Muscle layer of duodenum (tissue), 2 donors: ENCODE measurements at regions not wholly inside any gene's neighbourhood (a gene's known extent, or its start where the extent isn't known, plus 50 kb on each side); places are given as distances from the start of the nearest gene placed in this dataset.

Experiments used
- H3K27ac ChIP-seq: one replicate; pipeline ENCODE4 v1.7.0; 2013; ENCODE audit warnings: mild to moderate bottlenecking, low read length
- H3K27me3 ChIP-seq: one replicate; pipeline ENCODE4 v1.7.0; 2013; ENCODE audit warnings: low read depth, mild to moderate bottlenecking, control low read depth, low read length
- H3K36me3 ChIP-seq, 2 donors: one replicate each; pipeline ENCODE4 v1.7.0; 2013; ENCODE audit warnings: low read length in 2 of 2, control low read depth in 1 of 2, mild to moderate bottlenecking in 1 of 2; ENCODE audit not compliant: insufficient read depth in 2 of 2, control insufficient read depth in 1 of 2
- H3K4me1 ChIP-seq, 2 donors: one replicate each; pipeline ENCODE4 v1.7.0; 2013; ENCODE audit warnings: low read length in 2 of 2, mild to moderate bottlenecking in 2 of 2, control low read depth in 1 of 2, moderate library complexity in 1 of 2; ENCODE audit not compliant: insufficient read depth in 2 of 2, control insufficient read depth in 1 of 2
- H3K4me3 ChIP-seq, 2 donors: one replicate each; pipeline ENCODE4 v1.7.0; 2013; ENCODE audit warnings: low read length in 2 of 2, low read depth in 1 of 2, mild to moderate bottlenecking in 1 of 2
- H3K9me3 ChIP-seq, 2 donors: one replicate each; pipeline ENCODE4 v1.7.0; 2013; ENCODE audit warnings: low read length in 2 of 2, control low read depth in 1 of 2, mild to moderate bottlenecking in 1 of 2; ENCODE audit not compliant: control insufficient read depth in 1 of 2
- donor health status: healthy.

DNA sequence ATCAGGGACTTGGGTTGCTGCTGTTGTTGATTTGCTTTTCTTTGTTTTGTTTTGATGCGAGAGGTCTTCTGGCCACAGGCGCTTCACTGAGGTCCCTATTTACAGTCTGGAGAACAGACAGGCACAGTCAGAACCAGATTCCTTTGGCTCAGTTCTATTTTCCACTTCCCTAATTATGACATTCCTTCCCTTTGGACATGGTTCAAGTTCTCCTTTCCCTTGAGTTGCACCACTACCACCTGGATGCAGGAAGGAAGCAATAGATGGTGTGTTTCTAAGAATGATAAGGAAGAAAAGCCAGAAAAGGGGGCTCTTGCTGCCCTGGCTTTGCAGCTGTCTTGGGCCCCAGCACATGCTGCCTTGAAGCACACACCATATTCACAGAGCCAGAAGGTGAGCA, 160.6 kb downstream of the MAF start:
- no peak overlapping the region for H3K4me3 ChIP-seq
- peaks cover 0 to 6% of the 10 kb centered on the region in 2 donors for H3K4me1 ChIP-seq
- H3K9me3 ChIP-seq, result no peaks in the 10 kb centered on the region
- no peaks in the 10 kb centered on the region for H3K36me3 ChIP-seq
- no peaks in the 10 kb centered on the region for H3K27me3 ChIP-seq
- H3K27ac ChIP-seq, result no peak overlapping the region

GRCh38 chr16:79437764-79438751, 162.5 kb downstream of the MAF start:
- Histone ChIP-seq H3K9me3 (no peaks in the 10 kb centered on the region), H3K27me3 (no peaks in the 10 kb centered on the region), H3K4me1 (peaks cover 0 to 6% of the 10 kb centered on the region in 2 donors), H3K4me3 (peak overlapping the region in 1 of 2 donors; percentile 37), H3K27ac (no peak overlapping the region), H3K36me3 (no peaks in the 10 kb centered on the region)

DNA sequence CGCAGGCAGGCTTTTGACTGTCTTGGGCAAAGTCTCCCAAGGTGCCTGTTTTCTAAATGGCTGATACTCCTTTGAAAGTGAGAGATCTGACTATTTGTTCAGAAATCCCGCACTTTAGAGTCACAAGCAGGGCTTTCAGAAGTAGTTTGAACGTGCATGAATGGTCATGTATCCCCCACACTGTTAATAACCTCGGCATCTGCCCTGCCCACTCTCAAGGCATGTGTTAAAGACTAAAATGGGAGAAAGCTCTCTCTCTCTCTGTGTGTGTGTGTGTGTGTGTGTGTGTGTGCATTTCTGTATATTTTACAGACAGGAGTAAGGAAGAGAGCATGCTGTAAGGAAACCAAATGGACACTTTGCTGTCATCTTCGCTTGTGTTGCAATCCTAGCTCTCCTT, 163.7 kb downstream of the MAF start:
- H3K27me3 ChIP-seq, result no peaks in the 10 kb centered on the region
- no peak overlapping the region for H3K27ac ChIP-seq
- peaks cover 0 to 6% of the 10 kb centered on the region in 2 donors for H3K4me1 ChIP-seq
- H3K4me3 ChIP-seq, result no peak overlapping the region
- H3K36me3 ChIP-seq, result no peaks in the 10 kb centered on the region
- H3K9me3 ChIP-seq, result no peaks in the 10 kb centered on the region

DNA sequence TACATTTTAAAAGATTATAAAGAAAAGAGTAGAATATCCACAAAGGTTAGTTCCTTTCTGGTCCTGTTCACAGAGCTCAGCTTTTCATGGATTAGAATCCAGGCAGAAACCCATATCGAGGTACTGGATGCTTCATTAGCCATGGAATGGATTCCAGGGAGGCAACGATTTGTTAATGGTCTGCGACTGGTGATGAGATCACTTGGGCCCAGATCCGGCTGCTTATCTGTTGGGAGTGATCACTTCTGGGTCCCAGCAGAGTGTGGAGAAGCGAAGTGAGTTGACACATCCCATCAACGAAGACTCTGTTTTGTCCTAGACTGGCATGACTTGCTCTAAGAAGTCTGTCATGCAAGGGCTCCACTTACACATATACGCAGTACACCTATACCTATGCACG, 165.8 kb downstream of the MAF start:
- Histone ChIP-seq H3K4me1 (peaks cover 0 to 13% of the 10 kb centered on the region in 2 donors), H3K36me3 (no peaks in the 10 kb centered on the region), H3K27ac (no peak overlapping the region)

GRCh38 chr16:79434092-79434491, 166.4 kb downstream of the MAF start:
- no peak overlapping the region for H3K4me3 ChIP-seq
- peaks cover 0 to 16% of the 10 kb centered on the region in 2 donors for H3K4me1 ChIP-seq
- no peak overlapping the region for H3K27ac ChIP-seq
- H3K27me3 ChIP-seq, result no peaks in the 10 kb centered on the region
- no peaks in the 10 kb centered on the region for H3K9me3 ChIP-seq
- H3K36me3 ChIP-seq, result no peaks in the 10 kb centered on the region

More for the DNA sequence above, 165.8 kb downstream of the MAF start:
- Histone ChIP-seq H3K27me3 (no peaks in the 10 kb centered on the region), H3K9me3 (no peaks in the 10 kb centered on the region), H3K4me3 (no peak overlapping the region)

DNA sequence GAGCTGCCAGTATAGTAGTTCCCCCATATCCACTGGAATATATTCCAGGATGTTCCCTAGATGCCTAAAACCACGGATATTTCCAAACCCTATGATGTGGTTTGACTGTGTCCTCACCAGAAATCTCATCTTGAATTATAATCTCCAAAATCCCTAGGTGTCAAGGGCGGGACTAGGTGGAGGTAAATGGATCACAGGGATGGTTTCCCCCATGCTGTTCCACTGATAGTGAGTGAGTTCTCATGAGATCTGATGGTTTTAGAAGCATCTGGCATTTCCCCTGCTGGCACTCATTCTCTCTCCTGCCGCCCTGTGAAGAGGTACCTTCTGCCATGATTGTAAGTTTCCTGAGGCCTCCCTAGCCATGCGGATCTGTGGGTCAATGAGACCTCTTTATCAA, 168.6 kb downstream of the MAF start:
- Histone ChIP-seq H3K4me1 (peaks cover 0 to 10% of the 10 kb centered on the region in 2 donors), H3K27me3 (no peaks in the 10 kb centered on the region), H3K9me3 (no peaks in the 10 kb centered on the region), H3K27ac (no peak overlapping the region), H3K4me3 (no peak overlapping the region), H3K36me3 (no peaks in the 10 kb centered on the region)

DNA sequence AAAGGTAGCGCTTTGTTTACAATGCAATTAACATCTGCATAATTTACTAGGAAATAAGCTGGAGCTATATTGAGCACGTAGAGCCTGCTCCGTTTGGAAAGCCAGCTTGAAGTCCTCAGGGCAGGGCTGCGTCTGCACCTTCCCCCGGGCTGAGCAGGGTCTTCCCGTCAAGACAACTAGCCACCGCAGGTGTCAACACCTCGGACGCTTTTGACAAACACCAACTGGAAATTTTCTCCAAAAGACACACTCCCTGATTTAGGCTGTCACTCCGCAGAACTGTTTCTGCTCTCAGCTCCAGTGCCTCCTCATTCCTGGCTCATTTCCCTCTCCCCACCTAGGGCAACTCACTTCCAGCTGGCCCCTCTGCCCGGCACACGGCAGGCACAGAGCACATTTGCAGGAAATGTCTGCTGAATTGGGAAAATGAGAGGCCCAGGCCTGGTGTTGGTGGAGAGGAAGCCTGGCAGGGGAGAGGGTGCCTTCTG, 170.3 kb downstream of the MAF start:
- Histone ChIP-seq H3K9me3 (no peaks in the 10 kb centered on the region), H3K27ac (no peak overlapping the region), H3K4me3 (no peak overlapping the region)

GRCh38 chr16:79429381-79430190, 171.0 kb downstream of the MAF start:
- H3K36me3 ChIP-seq, result no peaks in the 10 kb centered on the region
- peaks cover 0 to 10% of the 10 kb centered on the region in 2 donors for H3K4me1 ChIP-seq
- no peak overlapping the region for H3K4me3 ChIP-seq
- no peaks in the 10 kb centered on the region for H3K9me3 ChIP-seq
- H3K27me3 ChIP-seq, result no peaks in the 10 kb centered on the region
- H3K27ac ChIP-seq, result no peak overlapping the region

More for the DNA sequence above, 170.3 kb downstream of the MAF start:
- no peaks in the 10 kb centered on the region for H3K27me3 ChIP-seq
- peaks cover 0 to 10% of the 10 kb centered on the region in 2 donors for H3K4me1 ChIP-seq
- no peaks in the 10 kb centered on the region for H3K36me3 ChIP-seq

DNA sequence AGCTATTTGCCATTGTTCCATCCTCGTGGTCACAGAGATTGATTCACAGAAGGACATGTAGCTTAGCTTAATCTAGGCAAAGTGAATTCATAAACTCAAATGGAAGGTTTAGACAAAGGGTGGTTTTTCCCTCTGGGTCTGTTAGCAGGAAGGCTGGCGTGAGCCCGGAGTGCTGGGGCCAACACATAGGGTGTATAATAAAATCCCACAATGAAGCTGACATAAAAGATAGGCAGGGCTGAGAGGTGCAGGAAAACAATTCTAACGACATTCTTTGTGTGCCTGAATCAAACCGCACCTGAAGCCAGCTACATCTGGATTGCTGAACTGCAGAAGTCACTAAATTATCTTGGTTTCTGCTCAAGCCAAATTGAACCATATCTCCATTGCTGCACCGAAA, 173.9 kb downstream of the MAF start:
- H3K36me3 ChIP-seq, result no peaks in the 10 kb centered on the region
- H3K9me3 ChIP-seq, result no peaks in the 10 kb centered on the region
- no peaks in the 10 kb centered on the region for H3K27me3 ChIP-seq
- peaks cover 0 to 10% of the 10 kb centered on the region in 2 donors for H3K4me1 ChIP-seq
- no peak overlapping the region for H3K4me3 ChIP-seq
- H3K27ac ChIP-seq, result no peak overlapping the region

- no peaks in the 10 kb centered on the region for H3K4me1 ChIP-seq
- H3K4me3 ChIP-seq, result no peak overlapping the region
- H3K27ac ChIP-seq, result no peak overlapping the region
- H3K9me3 ChIP-seq, result no peaks in the 10 kb centered on the region
- H3K36me3 ChIP-seq, result no peaks in the 10 kb centered on the region
- no peaks in the 10 kb centered on the region for H3K27me3 ChIP-seq
Observed at GRCh38 chr16:79422064-79422463, 178.5 kb downstream of the MAF start.

DNA sequence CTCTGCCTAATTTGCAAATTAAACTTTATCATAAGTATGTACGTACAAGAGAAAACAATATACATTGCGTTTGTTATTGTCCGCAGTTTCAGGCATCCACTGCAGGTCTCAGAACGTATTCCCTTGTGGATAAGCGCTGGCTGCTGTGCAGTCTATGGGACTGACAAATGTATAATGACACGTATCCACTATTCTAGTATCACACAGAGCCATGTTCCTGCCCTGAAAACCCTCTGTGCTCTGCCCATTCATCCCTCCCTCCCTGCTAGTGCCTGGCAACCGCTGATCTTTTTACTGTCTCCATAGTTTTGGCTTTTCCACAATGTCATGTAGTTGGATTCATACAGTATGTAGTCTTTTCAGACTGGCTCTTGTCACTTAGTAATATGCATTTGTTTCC, 179.4 kb downstream of the MAF start:
- H3K4me3 ChIP-seq, result no peak overlapping the region
- no peaks in the 10 kb centered on the region for H3K9me3 ChIP-seq
- no peaks in the 10 kb centered on the region for H3K27me3 ChIP-seq
- no peak overlapping the region for H3K27ac ChIP-seq
- H3K36me3 ChIP-seq, result no peaks in the 10 kb centered on the region
- no peaks in the 10 kb centered on the region for H3K4me1 ChIP-seq
